ENCODE measurements at regions not wholly inside any gene's neighbourhood (a gene's known extent, or its start where the extent isn't known, plus 50 kb on each side); places are given as distances from the start of the nearest gene placed in this dataset.

- DNase-seq (ENCODE audit: low read depth), result no peak
- no peak for TF ChIP-seq CTCF (IDR thresholded peaks at IDR 0.05; ENCODE audit: low read depth, low read length, missing control alignments)
- no peak overlapping the region for H3K4me3 ChIP-seq (ENCODE audit: low read depth, low read length)
Measured at GRCh38 chr9:78549711-78550110, 252.8 kb downstream of the PSAT1 start.

- DNase-seq (ENCODE audit: low read depth), result no peak
- H3K4me3 ChIP-seq (ENCODE audit: low read depth, low read length), result no peak overlapping the region
- TF ChIP-seq CTCF (IDR thresholded peaks at IDR 0.05; ENCODE audit: low read depth, low read length, missing control alignments), result no peak
Measured at GRCh38 chr9:78552802-78553201, 255.9 kb downstream of the PSAT1 start.

GRCh38 chr9:78557540-78557939, 260.6 kb downstream of the PSAT1 start:
- TF ChIP-seq CTCF (IDR thresholded peaks at IDR 0.05; ENCODE audit: low read depth, low read length, missing control alignments), result no peak
- H3K4me3 ChIP-seq (ENCODE audit: low read depth, low read length), result no peak overlapping the region
- DNase-seq (ENCODE audit: low read depth), result no peak

GRCh38 chr9:78559449-78559885, 262.5 kb downstream of the PSAT1 start:
- no peak for DNase-seq (ENCODE audit: low read depth)
- H3K4me3 ChIP-seq (ENCODE audit: low read depth, low read length), result no peak overlapping the region
- no peak for TF ChIP-seq CTCF (IDR thresholded peaks at IDR 0.05; ENCODE audit: low read depth, low read length, missing control alignments)

- no peak for TF ChIP-seq CTCF (IDR thresholded peaks at IDR 0.05; ENCODE audit: low read depth, low read length, missing control alignments)
- H3K4me3 ChIP-seq (ENCODE audit: low read depth, low read length), result no peak overlapping the region
- DNase-seq (ENCODE audit: low read depth), result no peak
Measured at GRCh38 chr9:78562021-78562420, 265.1 kb downstream of the PSAT1 start.

GRCh38 chr9:78563269-78563668, 266.3 kb downstream of the PSAT1 start:
- H3K4me3 ChIP-seq (ENCODE audit: low read depth, low read length), result no peak overlapping the region

More at GRCh38 chr9:78563269-78563668, 266.3 kb downstream of the PSAT1 start:
- TF ChIP-seq CTCF (IDR thresholded peaks at IDR 0.05; ENCODE audit: low read depth, low read length, missing control alignments), result no peak
- no peak for DNase-seq (ENCODE audit: low read depth)
